Esophagus muscularis mucosa (tissue), 4 donors: ENCODE measurements at regions not wholly inside any gene's neighbourhood (a gene's known extent, or its start where the extent isn't known, plus 50 kb on each side); places are given as distances from the start of the nearest gene placed in this dataset.

Experiments
- CTCF ChIP-seq, 3 experiments: fragments of 200-600 bp in 2 of 3; fragments of 450-650 bp in 1 of 3; sonication (generic) in 2 of 3; IDR thresholded peaks; one replicate each; pipeline ENCODE4 v1.5.1; 2017 to 2019; ENCODE audit warnings: antibody characterized with exemption in 3 of 3, mild to moderate bottlenecking in 2 of 3, moderate library complexity in 1 of 3
- EP300 ChIP-seq: sonication (generic); formaldehyde crosslinking; IDR thresholded peaks from one replicate; pipeline ENCODE4 v1.6.1; 2017; ENCODE audit warnings: antibody characterized with exemption
- POLR2A ChIP-seq: fragments of 450-650 bp; IDR thresholded peaks from one replicate; pipeline ENCODE4 v1.6.1; 2017; ENCODE audit warnings: antibody characterized with exemption, moderate library complexity, mild to moderate bottlenecking, low read depth
- POLR2AphosphoS5 ChIP-seq, 2 donors: sonication (generic); formaldehyde crosslinking; IDR thresholded peaks; one replicate each; pipeline ENCODE4 v1.6.1; 2017; ENCODE audit warnings: antibody characterized with exemption in 2 of 2

GRCh38 chr18:1825296-1825695, 746.0 kb downstream of the METTL4 start:
- TF ChIP-seq CTCF (IDR thresholded peaks at IDR 0.05) (no peak), POLR2A (no peak), EP300 (no peak), POLR2AphosphoS5 (IDR thresholded peaks at IDR 0.05) (no peak)
